ENCODE measurements at regions not wholly inside any gene's neighbourhood (a gene's known extent, or its start where the extent isn't known, plus 50 kb on each side); places are given as distances from the start of the nearest gene placed in this dataset.
"Not testable (repeated sequence)": the region's sequence is repeated elsewhere in the genome, so short reads cannot be mapped to it uniquely, and the experiment has no call there.

GRCh38 chr13:72555601-72556000 is 171.8 kb downstream of the MZT1 start:
- TF ChIP-seq, protein P1, sequence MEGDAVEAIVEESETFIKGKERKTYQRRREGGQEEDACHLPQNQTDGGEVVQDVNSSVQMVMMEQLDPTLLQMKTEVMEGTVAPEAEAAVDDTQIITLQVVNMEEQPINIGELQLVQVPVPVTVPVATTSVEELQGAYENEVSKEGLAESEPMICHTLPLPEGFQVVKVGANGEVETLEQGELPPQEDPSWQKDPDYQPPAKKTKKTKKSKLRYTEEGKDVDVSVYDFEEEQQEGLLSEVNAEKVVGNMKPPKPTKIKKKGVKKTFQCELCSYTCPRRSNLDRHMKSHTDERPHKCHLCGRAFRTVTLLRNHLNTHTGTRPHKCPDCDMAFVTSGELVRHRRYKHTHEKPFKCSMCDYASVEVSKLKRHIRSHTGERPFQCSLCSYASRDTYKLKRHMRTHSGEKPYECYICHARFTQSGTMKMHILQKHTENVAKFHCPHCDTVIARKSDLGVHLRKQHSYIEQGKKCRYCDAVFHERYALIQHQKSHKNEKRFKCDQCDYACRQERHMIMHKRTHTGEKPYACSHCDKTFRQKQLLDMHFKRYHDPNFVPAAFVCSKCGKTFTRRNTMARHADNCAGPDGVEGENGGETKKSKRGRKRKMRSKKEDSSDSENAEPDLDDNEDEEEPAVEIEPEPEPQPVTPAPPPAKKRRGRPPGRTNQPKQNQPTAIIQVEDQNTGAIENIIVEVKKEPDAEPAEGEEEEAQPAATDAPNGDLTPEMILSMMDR (IDR thresholded peaks at IDR 0.05; ENCODE audit: extremely low read depth, insufficient read depth, missing control alignments), result no peak
- no peak for DNase-seq (ENCODE audit: low spot score)
- in situ Hi-C loops (cut with MboI; ENCODE audit: low pct_unique_long_range_greater_than_20kb, low sequenced_read_pairs, unreplicated experiment), result no loop called here

DNA sequence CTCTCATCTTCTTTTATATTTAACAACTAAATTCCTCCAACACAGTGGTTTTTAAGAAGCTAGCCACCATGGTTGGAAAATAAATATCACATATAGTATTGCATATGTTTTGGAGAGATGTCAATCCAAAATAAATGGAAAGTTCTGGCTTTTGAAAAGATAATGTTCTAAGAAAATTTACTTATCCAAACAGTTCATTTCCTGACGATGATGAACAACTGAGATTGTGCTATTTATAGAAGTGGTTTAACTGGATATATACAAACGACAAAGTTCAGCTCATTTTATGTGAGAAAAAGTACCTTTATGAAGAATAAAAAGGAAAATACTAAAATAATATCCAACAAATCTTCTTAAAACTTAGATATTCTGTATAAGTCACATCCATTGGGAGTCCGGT is 174.7 kb downstream of the MZT1 start:
- TF ChIP-seq, protein P1 (IDR thresholded peaks at IDR 0.05; ENCODE audit: extremely low read depth, insufficient read depth, missing control alignments), result no peak
- in situ Hi-C loops (cut with MboI; ENCODE audit: low pct_unique_long_range_greater_than_20kb, low sequenced_read_pairs, unreplicated experiment), result no loop called here
- DNase-seq (ENCODE audit: low spot score), result no peak

- in situ Hi-C loops (cut with MboI; ENCODE audit: low pct_unique_long_range_greater_than_20kb, low sequenced_read_pairs, unreplicated experiment); DNase-seq (ENCODE audit: low spot score): not testable (repeated sequence)
These were observed 181.5 kb downstream of the MZT1 start for GRCh38 chr13:72545895-72546294.

DNA sequence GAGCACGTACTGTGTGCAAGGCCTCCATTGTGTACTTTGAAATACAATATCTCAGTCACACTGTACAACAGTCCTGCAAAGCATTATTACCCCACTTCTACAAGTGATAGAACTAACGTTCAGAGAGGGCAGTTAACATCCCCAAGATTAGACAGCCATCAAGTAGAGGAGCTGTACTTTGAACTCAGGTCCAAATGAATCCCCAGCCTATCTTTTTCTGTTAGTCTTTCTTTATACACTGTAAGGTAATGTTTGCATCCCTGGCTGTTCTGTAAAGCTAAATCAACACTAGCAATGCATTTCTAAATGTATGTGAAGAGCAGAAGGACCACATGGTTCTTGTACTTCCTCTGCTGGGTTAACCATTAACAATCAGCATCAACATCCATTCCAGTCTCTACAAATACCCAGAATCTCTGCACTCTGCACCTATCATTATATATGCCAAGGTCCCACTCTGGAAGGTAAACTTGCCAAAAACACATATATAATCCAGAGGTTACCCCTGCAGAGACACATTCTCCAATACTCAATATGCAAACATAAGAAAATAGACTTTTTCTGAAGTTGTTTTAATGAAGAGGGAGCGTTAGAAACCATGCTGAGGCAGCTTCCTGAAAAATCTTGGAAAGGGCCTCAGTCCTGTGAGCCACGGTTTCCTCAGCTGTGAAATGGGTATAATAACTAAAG is 182.3 kb downstream of the MZT1 start:
- TF ChIP-seq, protein P1 (IDR thresholded peaks at IDR 0.05; ENCODE audit: extremely low read depth, insufficient read depth, missing control alignments), result no peak
- DNase-seq (ENCODE audit: low spot score), result no peak
- in situ Hi-C loops (cut with MboI; ENCODE audit: low pct_unique_long_range_greater_than_20kb, low sequenced_read_pairs, unreplicated experiment), result no loop called here

DNA sequence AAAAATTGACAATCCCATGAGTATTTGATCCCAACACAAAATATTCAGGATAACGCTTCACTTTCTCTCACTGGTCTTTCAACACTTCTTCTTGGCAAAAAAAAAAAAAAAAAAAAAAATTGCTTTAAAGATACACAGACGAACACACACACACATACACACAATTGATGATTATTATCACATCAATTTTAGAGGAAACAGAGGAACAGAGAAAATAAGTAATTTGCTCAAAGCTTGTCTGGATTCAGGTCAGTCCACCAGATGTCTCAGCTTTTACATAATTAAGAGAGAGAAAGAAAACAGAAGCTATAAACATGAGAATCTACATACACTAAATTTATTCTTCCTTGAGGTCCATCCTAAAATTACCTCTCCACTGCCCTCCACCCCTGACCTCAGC is 183.4 kb downstream of the MZT1 start:
- in situ Hi-C loops (cut with MboI; ENCODE audit: low pct_unique_long_range_greater_than_20kb, low sequenced_read_pairs, unreplicated experiment), result no loop called here
- TF ChIP-seq, protein P1 (IDR thresholded peaks at IDR 0.05; ENCODE audit: extremely low read depth, insufficient read depth, missing control alignments), result no peak
- DNase-seq (ENCODE audit: low spot score), result no peak

- in situ Hi-C loops (cut with MboI; ENCODE audit: low pct_unique_long_range_greater_than_20kb, low sequenced_read_pairs, unreplicated experiment), result no loop called here
These were observed 185.2 kb downstream of the MZT1 start for GRCh38 chr13:72542241-72542640.

DNA sequence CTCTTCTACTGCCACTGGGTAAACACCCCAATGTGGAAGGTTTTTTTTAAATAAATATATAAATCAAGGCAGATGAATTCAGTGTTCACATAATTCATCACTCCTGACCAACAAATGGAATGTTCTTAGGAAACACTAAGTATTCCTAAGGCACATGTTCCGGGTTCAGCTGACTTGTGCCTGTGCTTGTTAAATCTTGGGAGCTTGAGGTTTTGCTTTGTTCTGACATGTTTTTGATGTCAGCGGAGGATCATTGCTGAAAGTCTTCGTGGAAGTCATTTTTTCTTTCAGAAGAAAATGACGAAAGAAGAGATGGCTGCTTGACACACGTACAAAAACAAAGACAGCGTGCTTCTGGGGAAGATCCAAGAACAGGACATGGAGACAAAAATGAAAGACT is 185.8 kb downstream of the MZT1 start:
- in situ Hi-C loops (cut with MboI; ENCODE audit: low pct_unique_long_range_greater_than_20kb, low sequenced_read_pairs, unreplicated experiment), result no loop called here
- TF ChIP-seq, protein P1 (IDR thresholded peaks at IDR 0.05; ENCODE audit: extremely low read depth, insufficient read depth, missing control alignments), result no peak
- DNase-seq (ENCODE audit: low spot score), result no peak

More at GRCh38 chr13:72542241-72542640, 185.2 kb downstream of the MZT1 start:
- no peak for DNase-seq (ENCODE audit: low spot score)
- TF ChIP-seq, protein P1 (IDR thresholded peaks at IDR 0.05; ENCODE audit: extremely low read depth, insufficient read depth, missing control alignments), result no peak
